ENCODE measurements at regions not wholly inside any gene's neighbourhood (a gene's known extent, or its start where the extent isn't known, plus 50 kb on each side); places are given as distances from the start of the nearest gene placed in this dataset.
"Not testable (repeated sequence)": the region's sequence is repeated elsewhere in the genome, so short reads cannot be mapped to it uniquely, and the experiment has no call there.

- no peak for DNase-seq (ENCODE audit: low read depth in 2 of 2)
These were observed 635.1 kb downstream of the IRS1 start for GRCh38 chr2:226164512-226164911.

- not testable (repeated sequence) for DNase-seq (ENCODE audit: low read depth in 2 of 2)
These were observed 639.0 kb downstream of the IRS1 start for GRCh38 chr2:226160617-226161016.

- DNase-seq (ENCODE audit: low read depth in 2 of 2) = no peak
These were observed 639.6 kb downstream of the IRS1 start for GRCh38 chr2:226159875-226160479.

- DNase-seq (ENCODE audit: low read depth in 2 of 2) = no peak
These were observed 640.7 kb downstream of the IRS1 start for GRCh38 chr2:226158940-226159339.

GRCh38 chr2:226158229-226158628 lies 641.4 kb downstream of the IRS1 start:
- DNase-seq (ENCODE audit: low read depth in 2 of 2) = no peak

- no peak for DNase-seq (ENCODE audit: low read depth in 2 of 2)
These were observed 644.3 kb downstream of the IRS1 start for GRCh38 chr2:226155093-226155875.

GRCh38 chr2:226154610-226155009 lies 645.0 kb downstream of the IRS1 start:
- DNase-seq (ENCODE audit: low read depth in 2 of 2) = no peak

GRCh38 chr2:226153553-226153952 lies 646.1 kb downstream of the IRS1 start:
- DNase-seq (ENCODE audit: low read depth in 2 of 2) = no peak

- DNase-seq (ENCODE audit: low read depth in 2 of 2) = no peak
These were observed 648.5 kb downstream of the IRS1 start for GRCh38 chr2:226151157-226151556.

- no peak for DNase-seq (ENCODE audit: low read depth in 2 of 2)
These were observed 656.5 kb downstream of the IRS1 start for GRCh38 chr2:226143091-226143490.

GRCh38 chr2:226142463-226142862 lies 657.2 kb downstream of the IRS1 start:
- no peak for DNase-seq (ENCODE audit: low read depth in 2 of 2)

- no peak for DNase-seq (ENCODE audit: low read depth in 2 of 2)
These were observed 659.0 kb downstream of the IRS1 start for GRCh38 chr2:226140594-226140993.

GRCh38 chr2:226139759-226140158 lies 659.9 kb downstream of the IRS1 start:
- no peak for DNase-seq (ENCODE audit: low read depth in 2 of 2)

GRCh38 chr2:226137201-226137811 lies 662.3 kb downstream of the IRS1 start:
- no peak for DNase-seq (ENCODE audit: low read depth in 2 of 2)

GRCh38 chr2:226136739-226137138 lies 662.9 kb downstream of the IRS1 start:
- DNase-seq (ENCODE audit: low read depth in 2 of 2) = no peak

GRCh38 chr2:226135861-226136548 lies 663.6 kb downstream of the IRS1 start:
- DNase-seq (ENCODE audit: low read depth in 2 of 2) = no peak

- DNase-seq (ENCODE audit: low read depth in 2 of 2) = no peak
These were observed 667.1 kb downstream of the IRS1 start for GRCh38 chr2:226132323-226133215.

- no peak for DNase-seq (ENCODE audit: low read depth in 2 of 2)
These were observed 668.3 kb downstream of the IRS1 start for GRCh38 chr2:226131299-226131784.

GRCh38 chr2:226130192-226130591 lies 669.4 kb downstream of the IRS1 start:
- no peak for DNase-seq (ENCODE audit: low read depth in 2 of 2)

GRCh38 chr2:226127682-226128081 lies 671.9 kb downstream of the IRS1 start:
- no peak for DNase-seq (ENCODE audit: low read depth in 2 of 2)

- DNase-seq (ENCODE audit: low read depth in 2 of 2) = no peak
These were observed 673.5 kb downstream of the IRS1 start for GRCh38 chr2:226126104-226126503.

Measured in stimulated activated CD4-positive, alpha-beta T cell treated with anti-CD3 and anti-CD28 coated beads, Interleukin-12 subunit alpha, Interleukin-12 subunit beta, amount 100 ng/mL, for 24 hours (primary cell).